GM19452 (cell line): ENCODE measurements at regions not wholly inside any gene's neighbourhood (a gene's known extent, or its start where the extent isn't known, plus 50 kb on each side); places are given as distances from the start of the nearest gene placed in this dataset.
"Not testable (repeated sequence)": the region's sequence is repeated elsewhere in the genome, so short reads cannot be mapped to it uniquely, and the experiment has no call there.

ENCODE experiments used
- ATAC-seq: cut with Tn5 transposase; IDR thresholded peaks from one replicate; pipeline ENCODE4 v1.9.1; 2021; ENCODE audit not compliant: unreplicated experiment

DNA sequence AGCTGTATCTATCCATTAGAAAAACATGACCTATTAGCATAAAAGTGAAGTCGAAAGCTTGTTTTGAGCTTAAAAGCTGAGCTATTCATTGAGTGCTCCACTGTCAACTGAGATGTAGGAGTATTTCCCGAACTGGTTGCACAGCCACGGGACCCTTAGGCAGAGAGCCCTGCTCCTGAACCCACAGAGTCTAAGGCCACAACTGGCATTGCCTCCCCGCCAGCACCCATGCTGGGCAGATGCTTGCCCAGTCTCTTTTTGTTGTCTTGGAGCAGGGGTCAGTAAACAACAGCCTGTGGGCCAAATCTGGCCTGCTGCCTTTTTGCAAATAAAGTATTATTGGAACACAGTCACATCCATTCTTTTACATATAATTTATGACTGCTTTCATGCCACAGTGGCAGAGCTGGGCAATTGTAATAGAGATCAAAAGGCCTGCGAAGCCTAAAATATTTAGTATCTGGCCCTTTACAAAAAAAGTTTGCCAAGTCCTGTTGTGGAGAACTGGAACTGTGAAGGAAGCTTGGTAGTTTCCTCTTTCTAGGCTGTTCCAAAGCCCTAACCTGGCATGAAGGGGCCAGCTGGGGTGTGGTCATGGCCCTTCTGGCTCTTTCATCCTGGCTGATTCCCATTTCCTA lies 58.4 kb upstream of the WAPL start:
- ATAC-seq, result no peak

DNA sequence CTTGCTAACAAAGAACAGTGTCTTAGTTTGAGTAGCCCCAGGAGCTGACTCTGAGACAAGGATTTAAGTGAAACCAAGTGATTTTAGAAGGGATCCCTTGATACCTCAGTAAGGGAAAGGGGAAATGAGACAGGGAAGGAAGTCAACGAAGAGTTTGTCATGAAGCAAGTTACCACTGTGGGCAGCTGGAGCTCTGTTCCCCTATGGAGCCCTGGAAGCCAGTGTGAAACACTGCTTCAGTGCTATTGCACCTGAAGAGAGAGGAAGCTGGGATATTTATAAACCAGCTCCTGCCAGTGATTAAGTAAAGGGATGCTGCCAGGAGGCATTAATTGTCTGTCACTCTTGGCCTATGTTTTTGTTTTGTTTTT lies 58.9 kb upstream of the WAPL start:
- no peak for ATAC-seq

DNA sequence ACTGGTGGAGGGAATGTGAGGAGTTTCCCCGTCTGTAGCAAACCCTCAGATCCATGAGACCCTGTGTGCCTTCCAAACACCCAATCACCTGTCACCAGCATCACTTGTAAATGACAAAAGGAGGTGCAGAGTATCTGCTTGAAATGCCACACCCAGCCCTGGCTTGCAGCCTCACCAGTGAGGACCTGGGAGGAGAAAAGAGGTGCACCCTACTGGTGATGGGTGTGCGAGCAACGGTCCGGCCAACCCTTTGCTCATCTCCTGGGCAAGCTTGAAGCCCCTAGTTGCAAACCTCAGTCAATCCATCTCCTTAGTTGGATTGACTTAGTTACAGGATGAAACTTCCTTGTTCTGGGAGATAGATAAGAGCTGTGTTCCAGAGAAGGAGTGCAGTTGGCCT lies 62.4 kb upstream of the WAPL start:
- no peak for ATAC-seq

DNA sequence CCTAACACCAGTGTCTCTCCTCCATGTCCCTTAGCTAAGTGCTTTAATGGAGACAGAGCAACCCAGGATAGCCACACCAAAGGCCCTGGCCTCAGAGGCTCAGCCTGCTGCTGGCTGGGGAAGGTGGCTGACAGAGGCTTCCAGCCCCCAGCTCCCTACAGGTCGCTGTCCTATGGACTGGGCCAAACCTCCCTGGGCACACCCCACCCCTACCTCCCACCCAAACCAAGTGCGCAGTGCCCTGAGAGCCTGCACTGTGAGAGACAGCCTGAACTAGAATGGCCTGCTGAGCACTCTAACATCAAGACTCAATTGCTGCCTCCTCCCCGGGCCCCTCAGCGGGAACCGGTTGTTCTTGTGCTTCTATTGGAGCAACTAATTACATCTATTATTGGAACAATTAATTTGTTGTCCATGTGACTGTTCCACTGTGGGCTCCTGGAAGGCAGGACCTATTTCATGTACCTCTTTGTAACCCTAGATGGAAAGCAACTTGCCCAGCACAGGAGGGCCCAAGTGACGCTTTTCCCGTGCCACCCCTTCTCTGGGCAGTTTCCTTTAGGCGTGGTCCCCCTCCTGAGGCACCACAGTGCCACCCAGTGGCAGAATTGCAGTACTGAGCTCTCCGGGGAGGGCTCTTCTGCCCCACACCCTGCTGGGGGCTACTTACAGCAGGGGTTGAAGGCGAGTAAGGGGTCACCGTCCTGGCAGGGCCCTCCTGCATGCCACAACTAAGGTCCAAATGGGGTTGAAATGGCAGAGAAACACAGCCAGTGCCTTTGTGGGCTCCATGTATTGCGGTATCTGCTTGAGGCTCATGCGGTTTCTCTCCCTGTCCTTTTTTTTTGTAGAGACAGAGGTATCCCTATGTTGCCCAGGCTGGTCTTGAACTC lies 63.7 kb upstream of the WAPL start:
- ATAC-seq, result peak; percentile 85

DNA sequence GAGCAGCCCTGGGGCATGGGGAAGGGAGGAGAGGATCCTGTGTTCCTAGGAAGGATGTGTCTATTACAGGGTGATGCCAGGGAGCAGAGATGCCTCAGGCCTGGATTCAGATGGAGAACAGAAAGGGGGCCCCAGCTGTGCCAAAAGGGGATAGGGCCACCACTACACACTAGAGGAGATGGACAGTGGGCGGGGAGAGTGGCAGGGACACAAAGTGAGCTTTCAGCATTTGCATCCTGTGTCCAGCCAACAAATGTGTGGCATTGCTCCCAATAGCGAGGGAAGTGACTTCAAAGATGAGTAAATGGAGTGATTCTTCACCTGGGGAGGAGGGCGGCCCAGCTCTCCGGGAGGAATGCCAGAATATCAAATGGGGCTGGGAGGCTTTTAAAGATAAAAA lies 64.9 kb upstream of the WAPL start:
- ATAC-seq, result no peak

DNA sequence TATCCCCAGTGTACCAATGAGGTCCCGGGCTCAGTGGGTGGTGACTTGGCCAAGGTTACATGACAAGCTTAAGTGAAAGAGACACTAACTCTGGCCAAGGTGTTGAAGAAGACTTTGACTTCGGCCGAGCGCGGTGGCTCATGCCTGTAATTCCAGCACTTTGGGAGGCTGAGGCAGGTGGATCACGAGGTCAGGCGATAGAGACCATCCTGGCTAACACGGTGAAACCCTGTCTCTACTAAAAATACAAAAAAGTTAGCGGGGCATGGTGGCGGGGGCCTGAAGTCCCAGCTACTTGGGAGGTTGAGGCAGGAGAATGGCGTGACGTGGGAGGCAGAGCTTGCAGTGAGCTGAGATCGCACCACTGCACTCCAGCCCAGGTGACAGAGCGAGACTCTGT lies 65.6 kb upstream of the OPN4 start:
- ATAC-seq, result not testable (repeated sequence)

DNA sequence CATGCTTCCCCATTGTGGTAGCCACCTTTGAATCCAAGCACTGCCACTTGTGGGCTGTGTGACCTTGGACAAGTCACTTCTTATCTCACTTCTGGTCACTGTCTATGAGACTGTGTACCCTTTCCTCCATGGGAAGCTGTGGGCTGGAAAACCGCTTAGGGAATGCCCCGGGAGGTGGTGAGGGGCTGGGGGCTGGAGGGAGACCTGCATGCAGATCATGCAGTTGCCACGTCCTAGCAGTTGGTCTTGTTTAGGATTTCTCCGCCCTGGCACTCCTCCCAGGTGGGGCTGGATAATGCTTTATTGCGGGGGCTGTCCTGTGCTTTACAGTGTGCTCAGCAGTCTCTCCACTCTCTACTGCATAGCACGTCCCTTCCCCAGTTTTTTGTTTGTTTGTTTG lies 62.9 kb upstream of the OPN4 start:
- no peak for ATAC-seq

DNA sequence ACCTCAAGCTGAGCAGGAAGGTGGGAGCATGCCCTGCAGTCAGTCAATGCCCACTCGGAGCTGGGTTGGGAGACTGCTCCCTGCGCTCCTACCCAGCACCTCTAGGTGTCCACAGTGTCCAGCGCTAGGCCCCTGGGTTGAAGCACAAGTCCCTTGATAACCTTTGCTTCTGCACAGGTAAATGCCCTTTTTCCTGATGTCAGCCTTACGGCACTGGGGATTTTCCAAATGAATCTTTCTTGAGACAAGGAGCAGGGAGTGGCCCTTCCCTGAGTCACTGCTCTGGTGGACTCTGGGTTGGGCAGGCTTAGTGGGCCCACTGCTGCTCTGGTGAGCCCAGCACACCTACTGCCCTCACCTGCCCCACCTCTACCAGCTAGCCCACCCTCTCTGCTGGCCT lies 61.9 kb upstream of the OPN4 start:
- ATAC-seq, result no peak

DNA sequence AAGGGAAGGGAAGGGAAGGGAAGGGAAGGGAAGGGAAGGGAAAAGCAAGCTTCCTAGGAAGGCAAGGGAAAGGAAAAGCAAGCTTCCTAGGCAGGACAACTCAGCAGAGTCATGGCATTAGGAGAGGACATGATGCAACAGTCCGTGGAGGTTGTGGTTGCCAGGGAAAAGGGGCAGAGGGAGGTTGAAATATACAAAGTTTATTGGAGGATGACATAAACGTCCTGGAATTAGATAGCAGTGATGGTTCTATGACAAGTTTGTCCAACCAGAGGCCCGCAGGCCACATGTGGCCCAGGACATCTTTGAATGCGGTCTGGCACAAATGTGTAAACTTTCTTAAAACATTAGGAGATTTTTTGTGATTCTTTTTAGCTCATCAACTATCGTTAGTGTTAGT lies 59.8 kb upstream of the OPN4 start:
- ATAC-seq, result no peak

DNA sequence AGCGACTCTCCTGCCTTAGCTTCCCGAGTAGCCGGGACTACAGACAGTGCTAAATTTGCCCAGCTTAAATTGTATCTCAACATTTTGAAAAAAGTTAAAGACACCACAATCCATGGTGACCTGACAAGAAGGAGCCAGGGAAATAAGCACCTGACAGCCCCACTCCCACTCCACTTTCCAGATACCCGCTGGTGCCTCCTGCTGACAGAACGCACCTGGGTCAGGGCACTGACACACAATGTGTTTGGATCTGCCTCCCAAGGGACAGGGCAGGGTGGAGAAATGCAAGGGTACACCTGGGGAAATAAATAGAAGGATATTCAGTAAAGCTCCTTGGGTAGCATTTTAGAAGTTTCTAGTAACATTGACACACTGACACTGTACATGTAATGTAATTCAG lies 58.9 kb upstream of the OPN4 start:
- ATAC-seq, result no peak

GRCh38 chr10:86596266-86596665 lies 58.1 kb upstream of the OPN4 start:
- no peak for ATAC-seq

DNA sequence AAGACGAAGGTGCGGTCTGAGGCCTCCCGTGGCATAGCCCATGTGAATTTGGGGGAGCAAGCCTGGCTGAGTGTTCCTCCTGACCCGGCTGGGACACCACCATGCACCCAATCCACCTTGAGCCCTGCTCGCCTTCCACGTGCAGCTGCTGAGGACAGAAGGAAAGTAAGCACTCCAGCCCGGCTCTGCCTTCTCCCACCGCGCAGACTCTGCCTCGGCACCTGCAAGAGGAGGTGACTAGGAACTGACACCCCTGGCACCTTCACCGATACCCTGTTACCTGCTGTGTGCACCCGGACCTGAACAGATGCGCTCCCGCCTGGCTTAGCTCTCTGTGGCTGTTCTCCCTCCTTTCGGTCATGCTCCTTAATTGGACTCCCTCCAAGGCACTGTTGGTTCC lies 57.0 kb upstream of the OPN4 start:
- no peak for ATAC-seq

GRCh38 chr10:86598151-86598550 lies 56.2 kb upstream of the OPN4 start:
- ATAC-seq, result no peak

- no peak for ATAC-seq
Observed at GRCh38 chr10:86599041-86599440, 55.3 kb upstream of the OPN4 start.

GRCh38 chr10:86599729-86600128 lies 54.6 kb upstream of the OPN4 start:
- ATAC-seq, result peak; percentile 70

DNA sequence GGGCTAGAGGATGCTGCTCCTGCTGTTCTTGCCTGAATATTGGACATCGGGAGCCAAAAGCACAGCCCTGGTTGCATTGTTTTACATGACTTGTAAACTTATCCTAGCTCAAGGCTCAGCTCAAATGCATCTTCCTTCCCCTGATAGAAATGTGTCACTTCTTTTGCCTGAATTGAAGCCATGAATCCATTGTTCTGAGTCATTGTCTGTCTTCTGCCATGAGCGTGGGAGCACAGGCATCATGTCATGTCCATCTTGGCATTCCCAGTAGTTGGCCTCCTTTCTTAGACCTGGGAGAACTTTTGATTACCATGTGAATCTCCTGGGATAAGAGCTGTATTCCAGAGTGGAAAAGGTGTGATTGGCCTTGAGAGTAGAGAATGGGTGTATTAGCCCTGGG lies 54.1 kb upstream of the OPN4 start:
- no peak for ATAC-seq

DNA sequence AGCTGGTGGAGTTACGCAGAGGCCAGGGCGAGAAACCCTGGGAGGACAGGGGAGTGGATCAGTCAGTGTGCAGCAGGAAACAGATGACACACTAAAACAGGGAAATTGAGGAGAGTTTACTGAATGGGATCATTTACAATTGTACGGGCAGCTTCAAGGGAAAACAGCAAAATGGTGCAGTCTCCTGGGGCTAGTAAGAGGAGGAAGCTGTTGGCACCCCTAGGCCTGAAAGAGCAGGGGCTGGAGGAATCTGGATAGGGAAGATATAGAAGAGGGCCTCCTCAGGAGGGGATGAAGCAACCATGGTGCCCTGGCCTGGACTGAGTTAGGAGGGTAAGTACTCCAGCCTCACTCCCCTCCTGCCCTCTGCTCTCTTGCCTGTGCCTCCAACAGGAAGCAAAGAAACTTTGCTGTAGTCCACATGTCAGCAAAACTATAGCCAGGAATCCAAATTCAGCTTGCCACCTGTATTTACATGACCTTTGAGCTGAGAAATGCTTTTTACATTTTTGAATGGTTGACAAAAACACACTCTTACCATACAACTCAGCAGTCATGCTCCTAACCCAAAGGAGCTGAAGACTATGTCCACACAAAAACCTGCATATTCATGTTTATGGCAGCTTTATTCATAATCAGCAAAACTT lies 52.3 kb upstream of the OPN4 start:
- ATAC-seq, result no peak

GRCh38 chr10:86603256-86603655 lies 51.1 kb upstream of the OPN4 start:
- no peak for ATAC-seq
